SK-N-SH (cell line): ENCODE measurements at regions not wholly inside any gene's neighbourhood (a gene's known extent, or its start where the extent isn't known, plus 50 kb on each side); places are given as distances from the start of the nearest gene placed in this dataset.

Experiments used
- CTCF ChIA-PET: fragments of 300-600, 350-600 bp; formaldehyde crosslinking; extraction: SDS; loops from one replicate; lab custom pipeline; 2021; lab: Yijun Ruan, JAX
- POLR2A ChIA-PET: fragments of 350-600 bp; sonication (Branson Sonifier 250); formaldehyde crosslinking; extraction: SDS; loops from one replicate; lab custom pipeline; 2020; ENCODE audit warnings: antibody characterized with exemption, inconsistent platforms; lab: Yijun Ruan, JAX
- DNase-seq: peaks from one replicate; pipeline ENCODE4 v3.0.0; 2012
- H2AFZ ChIP-seq: fragments of 200-600 bp; sonication (generic); 2 replicates; pipeline ENCODE4 v1.8.1; 2016; ENCODE audit warnings: antibody characterized with exemption, mild to moderate bottlenecking, low read depth
- H3F3A ChIP-seq: fragments of 200-600 bp; sonication (generic); replicated peaks from 2 replicates; pipeline ENCODE3; 2016; ENCODE audit warnings: antibody characterized with exemption, mild to moderate bottlenecking; ENCODE audit not compliant: insufficient read depth
- H3K27ac ChIP-seq, 2 experiments: fragments of 200-500 bp in 1 of 2; fragments of 200-600 bp in 1 of 2; sonication (Bioruptor generic) in 1 of 2; sonication (generic), shearing (Covaris generic) in 1 of 2; 2 replicates each; pipeline versions ENCODE4 v1.5.1 to v1.6.1; 2014 to 2016; ENCODE audit warnings: low read depth in 2 of 2, inconsistent platforms in 1 of 2, low read length in 1 of 2, mild to moderate bottlenecking in 1 of 2, mixed read lengths in 1 of 2
- H3K27me3 ChIP-seq: fragments of 200-600 bp; sonication (generic), shearing (Covaris generic); 2 replicates; pipeline ENCODE4 v1.6.1; 2016; ENCODE audit warnings: mixed run types; ENCODE audit not compliant: insufficient read depth
- H3K36me3 ChIP-seq, 2 experiments: fragments of 200-500 bp in 1 of 2; fragments of 200-600 bp in 1 of 2; sonication (Bioruptor generic) in 1 of 2; sonication (generic) in 1 of 2; replicated peaks in 1 of 2; 2 replicates each; pipeline versions ENCODE3 to v1.5.1; 2014 to 2016; ENCODE audit warnings: low read length in 1 of 2, mild to moderate bottlenecking in 1 of 2; ENCODE audit not compliant: insufficient read depth in 2 of 2, control insufficient read depth in 1 of 2
- H3K4me1 ChIP-seq, 2 experiments: fragments of 200-500 bp in 1 of 2; fragments of 200-600 bp in 1 of 2; sonication (Bioruptor generic) in 1 of 2; sonication (generic), shearing (Covaris generic) in 1 of 2; 2 replicates each; pipeline versions ENCODE4 v1.5.1 to v1.6.1; 2014 to 2016; ENCODE audit warnings: low read depth in 1 of 2, low read length in 1 of 2, mixed run types in 1 of 2; ENCODE audit not compliant: insufficient read depth in 2 of 2, control insufficient read depth in 1 of 2
- H3K4me2 ChIP-seq: fragments of 200-600 bp; sonication (generic), shearing (Covaris generic); 2 replicates; pipeline ENCODE4 v1.6.1; 2017; ENCODE audit warnings: mixed run types
- H3K4me3 ChIP-seq, 2 experiments: fragments of 200-500 bp in 1 of 2; fragments of 200-600 bp in 1 of 2; sonication (Bioruptor generic) in 1 of 2; sonication (generic), shearing (Covaris generic) in 1 of 2; 2 replicates each; pipeline versions ENCODE4 v1.5.1 to v1.8.1; 2014 to 2016; ENCODE audit warnings: low read depth in 2 of 2, inconsistent platforms in 1 of 2, low read length in 1 of 2, mild to moderate bottlenecking in 1 of 2, mixed read lengths in 1 of 2, moderate library complexity in 1 of 2
- H3K79me2 ChIP-seq: fragments of 200-600 bp; sonication (generic); 2 replicates; pipeline ENCODE4 v1.8.1; 2017; ENCODE audit warnings: mild to moderate bottlenecking; ENCODE audit not compliant: insufficient read depth
- H3K9ac ChIP-seq: fragments of 200-600 bp; sonication (generic); 2 replicates; pipeline ENCODE4 v1.6.1; 2017; ENCODE audit warnings: mixed run types
- H3K9me2 ChIP-seq: fragments of 200-600 bp; sonication (generic); 2 replicates; pipeline ENCODE4 v1.6.1; 2017; ENCODE audit warnings: mixed run types
- H3K9me3 ChIP-seq: fragments of 200-600 bp; sonication (generic); 2 replicates; pipeline ENCODE4 v1.6.1; 2017; ENCODE audit warnings: mixed run types, mild to moderate bottlenecking, moderate library complexity
- H4K20me1 ChIP-seq: fragments of 200-600 bp; sonication (generic); 2 replicates; pipeline ENCODE4 v1.6.1; 2017; ENCODE audit warnings: mild to moderate bottlenecking, mixed run types; ENCODE audit not compliant: insufficient read depth
- CTCF ChIP-seq: fragments of 200-600 bp; sonication (generic); IDR thresholded peaks from 2 replicates; pipeline ENCODE4 v1.6.1; 2017; ENCODE audit warnings: antibody characterized with exemption, mild to moderate bottlenecking, moderate library complexity
- ELF1 ChIP-seq: IDR thresholded peaks from 2 replicates; pipeline ENCODE4 v1.4.0; 2012
- FOXJ3 ChIP-seq: sonication (generic); formaldehyde crosslinking; IDR thresholded peaks from 2 replicates; pipeline ENCODE4 v1.5.1; 2020; ENCODE audit warnings: mild to moderate bottlenecking, missing genetic modification reagents
- GABPA ChIP-seq: IDR thresholded peaks from 2 replicates; pipeline ENCODE4 v1.4.0; 2012; ENCODE audit warnings: low read depth, mild to moderate bottlenecking
- IRF3 ChIP-seq: fragments of 150-350 bp; IDR thresholded peaks from 2 replicates; pipeline ENCODE4 v1.6.1; 2016; ENCODE audit warnings: mild to moderate bottlenecking, low read depth, low read length
- JUND ChIP-seq: IDR thresholded peaks from 2 replicates; pipeline ENCODE4 v1.4.0; 2012
- MXI1 ChIP-seq: IDR thresholded peaks from 2 replicates; pipeline ENCODE4 v1.6.1; 2012; ENCODE audit warnings: mild to moderate bottlenecking, low read depth, low read length, improper control_type of control experiment
- POLR2AphosphoS5 ChIP-seq: IDR thresholded peaks from 2 replicates; pipeline ENCODE4 v1.6.1; 2012; ENCODE audit warnings: low read depth, low read length
- RAD21 ChIP-seq: IDR thresholded peaks from 2 replicates; pipeline ENCODE4 v1.6.1; 2012; ENCODE audit warnings: mild to moderate bottlenecking, low read length
- RXRA ChIP-seq: IDR thresholded peaks from 2 replicates; pipeline ENCODE4 v1.4.0; 2012; ENCODE audit warnings: low read depth, mild to moderate bottlenecking, borderline replicate concordance
- SMC3 ChIP-seq: IDR thresholded peaks from 2 replicates; pipeline ENCODE4 v1.6.1; 2012; ENCODE audit warnings: low read depth, low read length, improper control_type of control experiment
- TEAD4 ChIP-seq: IDR thresholded peaks from 2 replicates; pipeline ENCODE4 v1.4.0; 2012; ENCODE audit warnings: mild to moderate bottlenecking, borderline replicate concordance; ENCODE audit not compliant: insufficient read depth
- WGBS: methylation state at CpG from one replicate; pipeline ENCODE4 v1.1.6; 2017; ENCODE audit warnings: low lambda C conversion rate; 5-methylcytosine and 5-hydroxymethylcytosine counted together
- TF ChIP-seq, protein P1 (sequence below): IDR thresholded peaks from 2 replicates; pipeline ENCODE4; 2012
- TF ChIP-seq, protein P2 (sequence below): IDR thresholded peaks from 2 replicates; pipeline ENCODE4 v1.4.0; 2012; ENCODE audit warnings: low read depth, borderline replicate concordance

DNA sequence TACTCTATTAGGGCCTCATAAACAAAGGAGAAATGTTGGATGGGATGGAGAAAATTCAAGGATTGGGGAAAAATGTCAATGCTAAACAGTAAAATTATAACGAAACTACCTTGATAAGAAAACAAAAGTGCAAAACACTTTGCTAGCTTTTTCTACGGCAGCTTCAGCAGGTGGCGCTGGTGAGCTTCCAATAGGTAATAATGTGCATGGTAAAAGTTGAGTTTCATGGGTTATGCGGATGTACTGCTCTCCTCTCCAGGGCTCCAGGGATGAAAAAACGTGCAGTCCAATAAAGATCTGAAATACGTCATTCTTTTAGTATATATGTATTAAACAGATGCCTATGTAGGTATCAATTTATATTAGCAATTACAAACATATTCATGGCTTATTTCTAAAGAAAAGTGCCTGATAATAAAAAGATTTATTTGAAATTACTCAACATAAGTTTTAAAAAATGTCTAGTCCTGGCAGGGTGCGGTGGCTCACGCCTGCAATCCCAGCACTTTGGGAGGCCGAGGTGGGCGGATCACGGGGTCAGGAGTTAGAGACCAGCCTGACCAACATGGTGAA lies 239.6 kb downstream of the GRXCR1 start:
- Histone ChIP-seq H3K4me2 (0 out of 2 replicates have a peak overlapping the region, but pooled peaks have one; percentile 25), H3K4me3 (peak overlapping the region; percentile 24 to 53; a peak in 2 of 4 replicates), H3K4me1 (no peaks in the 10 kb centered on the region), H3K27me3 (no peaks in the 10 kb centered on the region), H3F3A (no peaks in the 10 kb centered on the region), H3K36me3 (no peaks in the 10 kb centered on the region), H3K9ac (no peak overlapping the region), H2AFZ (peak overlapping the region; percentile 73; the same call in 1 of the 2 replicates), H3K27ac (no peak overlapping the region), H4K20me1 (no peaks in the 10 kb centered on the region), H3K9me2 (no peaks in the 10 kb centered on the region), H3K79me2 (no peaks in the 10 kb centered on the region), H3K9me3 (no peaks in the 10 kb centered on the region)
- ChIA-PET CTCF (interaction anchor here (0.6 to 1.7 kb wide), 18 partner anchors 9 to 1500 kb away, joined by 3 to 16 read pairs (median 4); no protein-coding TSS in a partner anchor), POLR2A (no interaction called here)
- WGBS = 11% methylated on average over 11 of the region's 11 CpGs
- peak; percentile 34 for DNase-seq
- TF ChIP-seq, protein P1, sequence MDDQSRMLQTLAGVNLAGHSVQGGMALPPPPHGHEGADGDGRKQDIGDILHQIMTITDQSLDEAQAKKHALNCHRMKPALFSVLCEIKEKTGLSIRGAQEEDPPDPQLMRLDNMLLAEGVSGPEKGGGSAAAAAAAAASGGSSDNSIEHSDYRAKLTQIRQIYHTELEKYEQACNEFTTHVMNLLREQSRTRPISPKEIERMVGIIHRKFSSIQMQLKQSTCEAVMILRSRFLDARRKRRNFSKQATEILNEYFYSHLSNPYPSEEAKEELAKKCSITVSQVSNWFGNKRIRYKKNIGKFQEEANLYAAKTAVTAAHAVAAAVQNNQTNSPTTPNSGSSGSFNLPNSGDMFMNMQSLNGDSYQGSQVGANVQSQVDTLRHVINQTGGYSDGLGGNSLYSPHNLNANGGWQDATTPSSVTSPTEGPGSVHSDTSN = no peak
- TF ChIP-seq CTCF (peak; percentile 98), RAD21 (peak; percentile 82), SMC3 (peak; percentile 82)

GRCh38 chr4:43133566-43133965 lies 241.1 kb downstream of the GRXCR1 start:
- 2% methylated on average over 6 of the region's 6 CpGs for WGBS
- Histone ChIP-seq H3K36me3 (no peaks in the 10 kb centered on the region), H3K9me2 (no peaks in the 10 kb centered on the region), H3K9ac (no peak overlapping the region), H3F3A (no peaks in the 10 kb centered on the region), H3K9me3 (no peaks in the 10 kb centered on the region), H3K27me3 (no peaks in the 10 kb centered on the region), H3K4me3 (no peak overlapping the region), H3K4me2 (no peak overlapping the region), H3K27ac (no peak overlapping the region), H3K79me2 (no peaks in the 10 kb centered on the region), H2AFZ (no peak overlapping the region; the same call in 1 of the 2 replicates), H3K4me1 (no peaks in the 10 kb centered on the region), H4K20me1 (no peaks in the 10 kb centered on the region)
- ChIA-PET POLR2A (no interaction called here), CTCF (no interaction called here)
- no peak for DNase-seq
- TF ChIP-seq FOXJ3 (CRISPR knock-in tag) = no peak
- TF ChIP-seq GABPA = no peak
- TF ChIP-seq, protein P1 = no peak
- TF ChIP-seq, protein P2, sequence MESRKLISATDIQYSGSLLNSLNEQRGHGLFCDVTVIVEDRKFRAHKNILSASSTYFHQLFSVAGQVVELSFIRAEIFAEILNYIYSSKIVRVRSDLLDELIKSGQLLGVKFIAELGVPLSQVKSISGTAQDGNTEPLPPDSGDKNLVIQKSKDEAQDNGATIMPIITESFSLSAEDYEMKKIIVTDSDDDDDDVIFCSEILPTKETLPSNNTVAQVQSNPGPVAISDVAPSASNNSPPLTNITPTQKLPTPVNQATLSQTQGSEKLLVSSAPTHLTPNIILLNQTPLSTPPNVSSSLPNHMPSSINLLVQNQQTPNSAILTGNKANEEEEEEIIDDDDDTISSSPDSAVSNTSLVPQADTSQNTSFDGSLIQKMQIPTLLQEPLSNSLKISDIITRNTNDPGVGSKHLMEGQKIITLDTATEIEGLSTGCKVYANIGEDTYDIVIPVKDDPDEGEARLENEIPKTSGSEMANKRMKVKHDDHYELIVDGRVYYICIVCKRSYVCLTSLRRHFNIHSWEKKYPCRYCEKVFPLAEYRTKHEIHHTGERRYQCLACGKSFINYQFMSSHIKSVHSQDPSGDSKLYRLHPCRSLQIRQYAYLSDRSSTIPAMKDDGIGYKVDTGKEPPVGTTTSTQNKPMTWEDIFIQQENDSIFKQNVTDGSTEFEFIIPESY = no peak
- TF ChIP-seq TEAD4 = no peak
- no peak for TF ChIP-seq CTCF
- no peak for TF ChIP-seq POLR2AphosphoS5
- TF ChIP-seq IRF3 = no peak
- no peak for TF ChIP-seq JUND
- TF ChIP-seq RAD21 = no peak
- no peak for TF ChIP-seq MXI1
- TF ChIP-seq RXRA = no peak
- TF ChIP-seq ELF1 = no peak
- TF ChIP-seq, all 33 proteins: peak for 0
